Ishikawa (cell line): ENCODE measurements at regions not wholly inside any gene's neighbourhood (a gene's known extent, or its start where the extent isn't known, plus 50 kb on each side); places are given as distances from the start of the nearest gene placed in this dataset.

Experiments
- CEBPB ChIP-seq: IDR thresholded peaks from 2 replicates; pipeline ENCODE4 v1.6.1; 2012
- CREB1 ChIP-seq: IDR thresholded peaks from 2 replicates; pipeline ENCODE4 v1.6.1; 2012; ENCODE audit warnings: low read depth
- EGR1 ChIP-seq: IDR thresholded peaks from 2 replicates; pipeline ENCODE4 v1.6.1; 2012
- EP300 ChIP-seq: IDR thresholded peaks from 2 replicates; pipeline ENCODE4 v1.6.1; 2012; ENCODE audit warnings: borderline replicate concordance
- FOXM1 ChIP-seq: IDR thresholded peaks from 2 replicates; pipeline ENCODE4 v1.6.1; 2012; ENCODE audit warnings: low read depth, borderline replicate concordance
- MAX ChIP-seq: IDR thresholded peaks from 2 replicates; pipeline ENCODE4 v1.6.1; 2012
- NFIC ChIP-seq: IDR thresholded peaks from 2 replicates; pipeline ENCODE4 v1.6.1; 2012
- RAD21 ChIP-seq: IDR thresholded peaks from 2 replicates; pipeline ENCODE4 v1.6.1; 2012; ENCODE audit warnings: low read depth
- TAF1 ChIP-seq: IDR thresholded peaks from 2 replicates; pipeline ENCODE4 v1.6.1; 2012; ENCODE audit warnings: low read depth, mild to moderate bottlenecking
- TCF12 ChIP-seq: IDR thresholded peaks from 2 replicates; pipeline ENCODE4 v1.6.1; 2012; ENCODE audit warnings: low read depth
- TEAD4 ChIP-seq: IDR thresholded peaks from 2 replicates; pipeline ENCODE4 v1.6.1; 2012
- USF1 ChIP-seq: IDR thresholded peaks from 2 replicates; pipeline ENCODE4 v1.6.1; 2012
- YY1 ChIP-seq: IDR thresholded peaks from 2 replicates; pipeline ENCODE4 v1.6.1; 2012; ENCODE audit warnings: low read depth
- ZBTB7A ChIP-seq: IDR thresholded peaks from 2 replicates; pipeline ENCODE4 v1.6.1; 2012; ENCODE audit warnings: low read depth
- TF ChIP-seq, protein P1 (sequence below): IDR thresholded peaks from 2 replicates; pipeline ENCODE4 v1.6.1; 2012; ENCODE audit warnings: low read depth, mild to moderate bottlenecking

GRCh38 chr12:13769966-13770365, 211.4 kb downstream of the GRIN2B start:
- TF ChIP-seq YY1 (no peak), TAF1 (no peak), CREB1 (no peak), EGR1 (no peak), NFIC (no peak), FOXM1 (no peak), USF1 (no peak), CEBPB (no peak), MAX (no peak)
- TF ChIP-seq, protein P1, sequence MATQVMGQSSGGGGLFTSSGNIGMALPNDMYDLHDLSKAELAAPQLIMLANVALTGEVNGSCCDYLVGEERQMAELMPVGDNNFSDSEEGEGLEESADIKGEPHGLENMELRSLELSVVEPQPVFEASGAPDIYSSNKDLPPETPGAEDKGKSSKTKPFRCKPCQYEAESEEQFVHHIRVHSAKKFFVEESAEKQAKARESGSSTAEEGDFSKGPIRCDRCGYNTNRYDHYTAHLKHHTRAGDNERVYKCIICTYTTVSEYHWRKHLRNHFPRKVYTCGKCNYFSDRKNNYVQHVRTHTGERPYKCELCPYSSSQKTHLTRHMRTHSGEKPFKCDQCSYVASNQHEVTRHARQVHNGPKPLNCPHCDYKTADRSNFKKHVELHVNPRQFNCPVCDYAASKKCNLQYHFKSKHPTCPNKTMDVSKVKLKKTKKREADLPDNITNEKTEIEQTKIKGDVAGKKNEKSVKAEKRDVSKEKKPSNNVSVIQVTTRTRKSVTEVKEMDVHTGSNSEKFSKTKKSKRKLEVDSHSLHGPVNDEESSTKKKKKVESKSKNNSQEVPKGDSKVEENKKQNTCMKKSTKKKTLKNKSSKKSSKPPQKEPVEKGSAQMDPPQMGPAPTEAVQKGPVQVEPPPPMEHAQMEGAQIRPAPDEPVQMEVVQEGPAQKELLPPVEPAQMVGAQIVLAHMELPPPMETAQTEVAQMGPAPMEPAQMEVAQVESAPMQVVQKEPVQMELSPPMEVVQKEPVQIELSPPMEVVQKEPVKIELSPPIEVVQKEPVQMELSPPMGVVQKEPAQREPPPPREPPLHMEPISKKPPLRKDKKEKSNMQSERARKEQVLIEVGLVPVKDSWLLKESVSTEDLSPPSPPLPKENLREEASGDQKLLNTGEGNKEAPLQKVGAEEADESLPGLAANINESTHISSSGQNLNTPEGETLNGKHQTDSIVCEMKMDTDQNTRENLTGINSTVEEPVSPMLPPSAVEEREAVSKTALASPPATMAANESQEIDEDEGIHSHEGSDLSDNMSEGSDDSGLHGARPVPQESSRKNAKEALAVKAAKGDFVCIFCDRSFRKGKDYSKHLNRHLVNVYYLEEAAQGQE: no peak

DNA sequence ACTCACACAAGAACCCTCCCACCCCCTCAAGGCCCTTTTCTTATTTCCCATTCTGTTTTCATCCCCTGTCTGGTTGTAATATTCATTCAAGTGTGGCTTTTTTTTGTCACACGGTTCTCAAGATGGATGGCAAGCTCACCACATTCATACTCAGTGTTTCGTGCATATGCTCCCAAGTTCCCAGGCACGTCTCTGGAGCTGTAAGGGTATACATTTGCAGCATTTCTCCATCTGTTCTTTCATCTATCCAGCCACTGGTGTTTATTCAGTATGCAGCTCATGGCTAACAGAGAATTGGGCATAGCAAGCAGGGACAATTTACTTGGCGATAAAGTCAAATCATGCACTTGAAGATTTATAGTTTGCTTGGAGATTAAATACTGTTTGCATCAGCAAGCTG, 212.1 kb downstream of the GRIN2B start:
- TF ChIP-seq FOXM1: no peak
- TF ChIP-seq USF1: no peak
- no peak for TF ChIP-seq CEBPB
- TF ChIP-seq, protein P1: no peak
- TF ChIP-seq YY1: no peak
- TF ChIP-seq RAD21: no peak
- no peak for TF ChIP-seq EP300
- TF ChIP-seq MAX: no peak
- TF ChIP-seq NFIC: no peak
- no peak for TF ChIP-seq TAF1
- TF ChIP-seq TEAD4: no peak
- TF ChIP-seq ZBTB7A: no peak
- no peak for TF ChIP-seq CREB1
- TF ChIP-seq TCF12: no peak
- no peak for TF ChIP-seq EGR1

GRCh38 chr12:13764748-13765147, 216.7 kb downstream of the GRIN2B start:
- TF ChIP-seq FOXM1: no peak
- no peak for TF ChIP-seq YY1
- no peak for TF ChIP-seq EGR1
- no peak for TF ChIP-seq ZBTB7A
- no peak for TF ChIP-seq CREB1
- TF ChIP-seq MAX: no peak
- no peak for TF ChIP-seq RAD21
- TF ChIP-seq CEBPB: no peak
- no peak for TF ChIP-seq USF1
- no peak for TF ChIP-seq EP300
- TF ChIP-seq TAF1: no peak
- TF ChIP-seq, protein P1: no peak
- no peak for TF ChIP-seq TEAD4
- TF ChIP-seq TCF12: no peak
- no peak for TF ChIP-seq NFIC

- no peak for TF ChIP-seq USF1
- TF ChIP-seq CREB1: no peak
- TF ChIP-seq NFIC: no peak
- TF ChIP-seq CEBPB: no peak
- no peak for TF ChIP-seq MAX
Measured at GRCh38 chr12:13749389-13749788, 232.0 kb downstream of the GRIN2B start.
